ENCODE measurements at regions not wholly inside any gene's neighbourhood (a gene's known extent, or its start where the extent isn't known, plus 50 kb on each side); places are given as distances from the start of the nearest gene placed in this dataset.

- no peak for ATAC-seq
- TF ChIP-seq ZNF70 (CRISPR knock-in tag; IDR thresholded peaks at IDR 0.05) = no peak
- no peak for TF ChIP-seq ZFP3 (CRISPR knock-in tag; IDR thresholded peaks at IDR 0.05)
- no peak for TF ChIP-seq ISL1 (CRISPR knock-in tag; IDR thresholded peaks at IDR 0.05)
- TF ChIP-seq SNAI2 (CRISPR knock-in tag; IDR thresholded peaks at IDR 0.05) = no peak
- TF ChIP-seq, protein P1, sequence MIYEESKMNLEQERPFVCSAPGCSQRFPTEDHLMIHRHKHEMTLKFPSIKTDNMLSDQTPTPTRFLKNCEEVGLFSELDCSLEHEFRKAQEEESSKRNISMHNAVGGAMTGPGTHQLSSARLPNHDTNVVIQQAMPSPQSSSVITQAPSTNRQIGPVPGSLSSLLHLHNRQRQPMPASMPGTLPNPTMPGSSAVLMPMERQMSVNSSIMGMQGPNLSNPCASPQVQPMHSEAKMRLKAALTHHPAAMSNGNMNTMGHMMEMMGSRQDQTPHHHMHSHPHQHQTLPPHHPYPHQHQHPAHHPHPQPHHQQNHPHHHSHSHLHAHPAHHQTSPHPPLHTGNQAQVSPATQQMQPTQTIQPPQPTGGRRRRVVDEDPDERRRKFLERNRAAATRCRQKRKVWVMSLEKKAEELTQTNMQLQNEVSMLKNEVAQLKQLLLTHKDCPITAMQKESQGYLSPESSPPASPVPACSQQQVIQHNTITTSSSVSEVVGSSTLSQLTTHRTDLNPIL (CRISPR knock-in tag; IDR thresholded peaks at IDR 0.05; ENCODE audit: low read depth) = no peak
- no peak for TF ChIP-seq CSDC2 (CRISPR knock-in tag; IDR thresholded peaks at IDR 0.05)
- TF ChIP-seq ARNTL (CRISPR knock-in tag; IDR thresholded peaks at IDR 0.05; ENCODE audit: borderline replicate concordance, low read depth) = no peak
- no peak for TF ChIP-seq BACH2 (CRISPR knock-in tag; IDR thresholded peaks at IDR 0.05; ENCODE audit: borderline replicate concordance)
- no peak for TF ChIP-seq PPARA (CRISPR knock-in tag; IDR thresholded peaks at IDR 0.05; ENCODE audit: borderline replicate concordance)
- TF ChIP-seq, protein P2, sequence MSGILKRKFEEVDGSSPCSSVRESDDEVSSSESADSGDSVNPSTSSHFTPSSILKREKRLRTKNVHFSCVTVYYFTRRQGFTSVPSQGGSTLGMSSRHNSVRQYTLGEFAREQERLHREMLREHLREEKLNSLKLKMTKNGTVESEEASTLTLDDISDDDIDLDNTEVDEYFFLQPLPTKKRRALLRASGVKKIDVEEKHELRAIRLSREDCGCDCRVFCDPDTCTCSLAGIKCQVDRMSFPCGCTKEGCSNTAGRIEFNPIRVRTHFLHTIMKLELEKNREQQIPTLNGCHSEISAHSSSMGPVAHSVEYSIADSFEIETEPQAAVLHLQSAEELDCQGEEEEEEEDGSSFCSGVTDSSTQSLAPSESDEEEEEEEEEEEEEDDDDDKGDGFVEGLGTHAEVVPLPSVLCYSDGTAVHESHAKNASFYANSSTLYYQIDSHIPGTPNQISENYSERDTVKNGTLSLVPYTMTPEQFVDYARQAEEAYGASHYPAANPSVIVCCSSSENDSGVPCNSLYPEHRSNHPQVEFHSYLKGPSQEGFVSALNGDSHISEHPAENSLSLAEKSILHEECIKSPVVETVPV (CRISPR knock-in tag; IDR thresholded peaks at IDR 0.05) = no peak
- TF ChIP-seq ZC3H10 (CRISPR knock-in tag; IDR thresholded peaks at IDR 0.05) = no peak
- TF ChIP-seq ESRRG (CRISPR knock-in tag; IDR thresholded peaks at IDR 0.05) = no peak
- TF ChIP-seq RARB (CRISPR knock-in tag; IDR thresholded peaks at IDR 0.05) = no peak
- TF ChIP-seq, protein P3, sequence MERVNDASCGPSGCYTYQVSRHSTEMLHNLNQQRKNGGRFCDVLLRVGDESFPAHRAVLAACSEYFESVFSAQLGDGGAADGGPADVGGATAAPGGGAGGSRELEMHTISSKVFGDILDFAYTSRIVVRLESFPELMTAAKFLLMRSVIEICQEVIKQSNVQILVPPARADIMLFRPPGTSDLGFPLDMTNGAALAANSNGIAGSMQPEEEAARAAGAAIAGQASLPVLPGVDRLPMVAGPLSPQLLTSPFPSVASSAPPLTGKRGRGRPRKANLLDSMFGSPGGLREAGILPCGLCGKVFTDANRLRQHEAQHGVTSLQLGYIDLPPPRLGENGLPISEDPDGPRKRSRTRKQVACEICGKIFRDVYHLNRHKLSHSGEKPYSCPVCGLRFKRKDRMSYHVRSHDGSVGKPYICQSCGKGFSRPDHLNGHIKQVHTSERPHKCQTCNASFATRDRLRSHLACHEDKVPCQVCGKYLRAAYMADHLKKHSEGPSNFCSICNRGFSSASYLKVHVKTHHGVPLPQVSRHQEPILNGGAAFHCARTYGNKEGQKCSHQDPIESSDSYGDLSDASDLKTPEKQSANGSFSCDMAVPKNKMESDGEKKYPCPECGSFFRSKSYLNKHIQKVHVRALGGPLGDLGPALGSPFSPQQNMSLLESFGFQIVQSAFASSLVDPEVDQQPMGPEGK (CRISPR knock-in tag; IDR thresholded peaks at IDR 0.05; ENCODE audit: borderline replicate concordance) = no peak
These were observed 492.5 kb upstream of the TSHZ3 start for GRCh38 chr19:31841755-31842154.

- TF ChIP-seq ZNF8 (CRISPR knock-in tag; IDR thresholded peaks at IDR 0.05) = no peak
- no peak for ATAC-seq
These were observed 482.3 kb upstream of the ZNF507 start for GRCh38 chr19:31863122-31863521.

GRCh38 chr19:31874313-31874712, 471.1 kb upstream of the ZNF507 start:
- TF ChIP-seq GLIS3 (CRISPR knock-in tag; IDR thresholded peaks at IDR 0.05) = no peak
- no peak for TF ChIP-seq ZC3H10 (CRISPR knock-in tag; IDR thresholded peaks at IDR 0.05)
- TF ChIP-seq BACH2 (CRISPR knock-in tag; IDR thresholded peaks at IDR 0.05; ENCODE audit: borderline replicate concordance) = no peak
- TF ChIP-seq ESRRG (CRISPR knock-in tag; IDR thresholded peaks at IDR 0.05) = no peak
- no peak for TF ChIP-seq TCF4 (CRISPR knock-in tag; IDR thresholded peaks at IDR 0.05; ENCODE audit: borderline replicate concordance)
- TF ChIP-seq RARB (CRISPR knock-in tag; IDR thresholded peaks at IDR 0.05) = no peak
- TF ChIP-seq ARNTL (CRISPR knock-in tag; IDR thresholded peaks at IDR 0.05; ENCODE audit: borderline replicate concordance, low read depth) = no peak
- no peak for TF ChIP-seq ZNF565 (CRISPR knock-in tag; conservative IDR thresholded peaks at IDR 0.05; ENCODE audit: low read depth)
- no peak for TF ChIP-seq ZNF8 (CRISPR knock-in tag; IDR thresholded peaks at IDR 0.05)
- TF ChIP-seq CSDC2 (CRISPR knock-in tag; IDR thresholded peaks at IDR 0.05) = no peak
- no peak for TF ChIP-seq PPARA (CRISPR knock-in tag; IDR thresholded peaks at IDR 0.05; ENCODE audit: borderline replicate concordance)
- no peak for TF ChIP-seq ZNF70 (CRISPR knock-in tag; IDR thresholded peaks at IDR 0.05)
- TF ChIP-seq, protein P4, sequence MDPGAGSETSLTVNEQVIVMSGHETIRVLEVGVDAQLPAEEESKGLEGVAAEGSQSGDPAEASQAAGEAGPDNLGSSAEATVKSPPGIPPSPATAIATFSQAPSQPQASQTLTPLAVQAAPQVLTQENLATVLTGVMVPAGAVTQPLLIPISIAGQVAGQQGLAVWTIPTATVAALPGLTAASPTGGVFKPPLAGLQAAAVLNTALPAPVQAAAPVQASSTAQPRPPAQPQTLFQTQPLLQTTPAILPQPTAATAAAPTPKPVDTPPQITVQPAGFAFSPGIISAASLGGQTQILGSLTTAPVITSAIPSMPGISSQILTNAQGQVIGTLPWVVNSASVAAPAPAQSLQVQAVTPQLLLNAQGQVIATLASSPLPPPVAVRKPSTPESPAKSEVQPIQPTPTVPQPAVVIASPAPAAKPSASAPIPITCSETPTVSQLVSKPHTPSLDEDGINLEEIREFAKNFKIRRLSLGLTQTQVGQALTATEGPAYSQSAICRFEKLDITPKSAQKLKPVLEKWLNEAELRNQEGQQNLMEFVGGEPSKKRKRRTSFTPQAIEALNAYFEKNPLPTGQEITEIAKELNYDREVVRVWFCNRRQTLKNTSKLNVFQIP (CRISPR knock-in tag; IDR thresholded peaks at IDR 0.05; ENCODE audit: borderline replicate concordance, low read depth) = no peak
- TF ChIP-seq, protein P5, sequence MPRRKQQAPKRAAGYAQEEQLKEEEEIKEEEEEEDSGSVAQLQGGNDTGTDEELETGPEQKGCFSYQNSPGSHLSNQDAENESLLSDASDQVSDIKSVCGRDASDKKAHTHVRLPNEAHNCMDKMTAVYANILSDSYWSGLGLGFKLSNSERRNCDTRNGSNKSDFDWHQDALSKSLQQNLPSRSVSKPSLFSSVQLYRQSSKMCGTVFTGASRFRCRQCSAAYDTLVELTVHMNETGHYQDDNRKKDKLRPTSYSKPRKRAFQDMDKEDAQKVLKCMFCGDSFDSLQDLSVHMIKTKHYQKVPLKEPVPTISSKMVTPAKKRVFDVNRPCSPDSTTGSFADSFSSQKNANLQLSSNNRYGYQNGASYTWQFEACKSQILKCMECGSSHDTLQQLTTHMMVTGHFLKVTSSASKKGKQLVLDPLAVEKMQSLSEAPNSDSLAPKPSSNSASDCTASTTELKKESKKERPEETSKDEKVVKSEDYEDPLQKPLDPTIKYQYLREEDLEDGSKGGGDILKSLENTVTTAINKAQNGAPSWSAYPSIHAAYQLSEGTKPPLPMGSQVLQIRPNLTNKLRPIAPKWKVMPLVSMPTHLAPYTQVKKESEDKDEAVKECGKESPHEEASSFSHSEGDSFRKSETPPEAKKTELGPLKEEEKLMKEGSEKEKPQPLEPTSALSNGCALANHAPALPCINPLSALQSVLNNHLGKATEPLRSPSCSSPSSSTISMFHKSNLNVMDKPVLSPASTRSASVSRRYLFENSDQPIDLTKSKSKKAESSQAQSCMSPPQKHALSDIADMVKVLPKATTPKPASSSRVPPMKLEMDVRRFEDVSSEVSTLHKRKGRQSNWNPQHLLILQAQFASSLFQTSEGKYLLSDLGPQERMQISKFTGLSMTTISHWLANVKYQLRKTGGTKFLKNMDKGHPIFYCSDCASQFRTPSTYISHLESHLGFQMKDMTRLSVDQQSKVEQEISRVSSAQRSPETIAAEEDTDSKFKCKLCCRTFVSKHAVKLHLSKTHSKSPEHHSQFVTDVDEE (CRISPR knock-in tag; IDR thresholded peaks at IDR 0.05) = no peak
- TF ChIP-seq, protein P2 (CRISPR knock-in tag; IDR thresholded peaks at IDR 0.05) = no peak
- TF ChIP-seq, protein P1 (CRISPR knock-in tag; IDR thresholded peaks at IDR 0.05; ENCODE audit: low read depth) = no peak
- no peak for TF ChIP-seq TOX (CRISPR knock-in tag; IDR thresholded peaks at IDR 0.05; ENCODE audit: borderline replicate concordance)
- no peak for TF ChIP-seq ZFP30 (CRISPR knock-in tag; IDR thresholded peaks at IDR 0.05)
- no peak for ATAC-seq
